SK-N-SH treated with all-trans-retinoic acid at 6 μM for 48 hours (cell line): ENCODE measurements at regions not wholly inside any gene's neighbourhood (a gene's known extent, or its start where the extent isn't known, plus 50 kb on each side); places are given as distances from the start of the nearest gene placed in this dataset.

Source experiments
- ATAC-seq: fragments of 200-7000 bp; cut with Tn5 transposase; 3 replicates; pipeline ENCODE4 v1.9.1; 2020; ENCODE audit warnings: mild to moderate bottlenecking, moderate library complexity
- BACH2 ChIP-seq: fragments of 250-450 bp; sonication (Bioruptor Pico); IDR thresholded peaks from 2 replicates; pipeline ENCODE4 v1.9.0; 2021; ENCODE audit warnings: mild to moderate bottlenecking, borderline replicate concordance
- CSDC2 ChIP-seq: fragments of 250-450 bp; sonication (Bioruptor Pico); IDR thresholded peaks from 2 replicates; pipeline ENCODE4 v1.5.0; 2020; ENCODE audit warnings: mild to moderate bottlenecking, moderate library complexity
- ESRRG ChIP-seq: fragments of 250-450 bp; sonication (Bioruptor Pico); IDR thresholded peaks from 2 replicates; pipeline ENCODE4 v1.6.1; 2021; ENCODE audit warnings: mild to moderate bottlenecking
- ISL1 ChIP-seq: fragments of 250-450 bp; sonication (Bioruptor Pico); IDR thresholded peaks from 2 replicates; pipeline ENCODE4 v2.1.2; 2022; ENCODE audit warnings: mild to moderate bottlenecking, moderate library complexity
- OSR1 ChIP-seq: fragments of 250-450 bp; sonication (Bioruptor Pico); IDR thresholded peaks from 2 replicates; pipeline ENCODE4 v1.8.0; 2022; ENCODE audit warnings: moderate library complexity, mild to moderate bottlenecking, inconsistent platforms
- PATZ1 ChIP-seq: fragments of 250-450 bp; sonication (Bioruptor Pico); IDR thresholded peaks from 2 replicates; pipeline ENCODE4 v1.8.0; 2020; ENCODE audit warnings: mild to moderate bottlenecking, moderate library complexity, borderline replicate concordance
- POU6F1 ChIP-seq: fragments of 250-450 bp; sonication (Bioruptor Pico); IDR thresholded peaks from 2 replicates; pipeline ENCODE4 v1.8.0; 2021; ENCODE audit warnings: low read depth, mild to moderate bottlenecking, moderate library complexity, borderline replicate concordance
- PPARA ChIP-seq: fragments of 250-450 bp; sonication (Bioruptor Pico); IDR thresholded peaks from 2 replicates; pipeline ENCODE4 v1.5.0; 2020; ENCODE audit warnings: mild to moderate bottlenecking, borderline replicate concordance
- RARB ChIP-seq: fragments of 250-450 bp; sonication (Bioruptor Pico); IDR thresholded peaks from 2 replicates; pipeline ENCODE4 v1.8.0; 2021; ENCODE audit warnings: mild to moderate bottlenecking, moderate library complexity
- SNAI2 ChIP-seq: fragments of 250-450 bp; sonication (Bioruptor Pico); IDR thresholded peaks from 2 replicates; pipeline ENCODE4 v1.5.0; 2020; ENCODE audit warnings: mild to moderate bottlenecking, moderate library complexity
- TCF4 ChIP-seq: fragments of 250-450 bp; sonication (Bioruptor Pico); IDR thresholded peaks from 2 replicates; pipeline ENCODE4 v1.8.0; 2021; ENCODE audit warnings: mild to moderate bottlenecking, moderate library complexity, borderline replicate concordance
- TOX ChIP-seq: fragments of 250-450 bp; sonication (Bioruptor Pico); IDR thresholded peaks from 2 replicates; pipeline ENCODE4 v1.8.0; 2021; ENCODE audit warnings: mild to moderate bottlenecking, moderate library complexity, borderline replicate concordance
- TSHZ2 ChIP-seq: fragments of 250-450 bp; sonication (Bioruptor Pico); IDR thresholded peaks from 2 replicates; pipeline ENCODE4 v1.5.0; 2020; ENCODE audit warnings: mild to moderate bottlenecking, moderate library complexity
- ZC3H10 ChIP-seq: fragments of 250-450 bp; sonication (Bioruptor Pico); IDR thresholded peaks from 2 replicates; pipeline ENCODE4 v1.5.1; 2021; ENCODE audit warnings: mild to moderate bottlenecking, moderate library complexity
- ZFP3 ChIP-seq: fragments of 250-450 bp; sonication (Bioruptor Pico); IDR thresholded peaks from 2 replicates; pipeline ENCODE4 v1.5.0; 2020; ENCODE audit warnings: mild to moderate bottlenecking, moderate library complexity
- ZNF70 ChIP-seq: fragments of 450-650 bp; formaldehyde crosslinking; IDR thresholded peaks from 2 replicates; pipeline ENCODE4 v1.5.0; 2020; ENCODE audit warnings: mild to moderate bottlenecking, moderate library complexity
- ZNF8 ChIP-seq: fragments of 450-650 bp; formaldehyde crosslinking; IDR thresholded peaks from 2 replicates; pipeline ENCODE4 v1.5.0; 2020; ENCODE audit warnings: mild to moderate bottlenecking, moderate library complexity
- TF ChIP-seq, protein P1 (sequence below): fragments of 250-450 bp; sonication (Bioruptor Pico); IDR thresholded peaks from 2 replicates; pipeline ENCODE4 v1.5.1; 2021; ENCODE audit warnings: mild to moderate bottlenecking, moderate library complexity
- TF ChIP-seq, protein P2 (sequence below): fragments of 250-450 bp; sonication (Bioruptor Pico); IDR thresholded peaks from 2 replicates; pipeline ENCODE4 v1.5.1; 2020; ENCODE audit warnings: low read depth, mild to moderate bottlenecking, moderate library complexity

DNA sequence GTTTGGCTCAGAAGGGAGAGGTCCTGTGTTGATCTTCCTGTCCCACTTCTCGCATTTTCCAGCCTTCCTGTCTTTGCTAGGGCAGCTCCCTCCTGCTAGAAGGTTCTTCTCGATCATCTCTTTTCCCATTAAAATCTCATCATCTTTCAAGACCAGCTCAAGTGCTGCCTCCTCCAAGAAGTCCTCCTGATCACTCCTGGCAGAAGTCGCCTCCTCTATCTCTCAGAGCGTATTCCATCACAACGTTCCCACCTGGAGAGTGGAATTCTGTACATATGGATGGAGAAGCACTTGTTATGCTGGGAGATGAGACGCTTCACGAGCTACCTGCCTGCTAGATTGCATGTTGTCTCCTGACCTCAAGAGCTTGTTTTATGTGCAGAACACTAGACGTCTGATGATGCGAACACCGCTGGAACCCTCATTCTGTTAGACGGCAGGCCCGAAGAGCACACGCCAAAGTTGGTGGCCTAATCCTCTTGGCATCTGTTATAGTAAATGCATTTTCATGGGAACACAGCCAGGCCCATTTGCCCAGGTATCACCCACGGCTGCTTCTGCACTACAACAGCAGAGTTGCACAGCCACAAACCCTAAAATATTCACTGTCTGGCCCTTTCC is 68.0 kb upstream of the INSIG1 start:
- no peak for ATAC-seq
- TF ChIP-seq ZC3H10 (CRISPR knock-in tag) (no peak), CSDC2 (CRISPR knock-in tag) (no peak), OSR1 (CRISPR knock-in tag) (no peak), ZFP3 (CRISPR knock-in tag) (no peak), ZNF8 (CRISPR knock-in tag) (no peak), TSHZ2 (CRISPR knock-in tag) (no peak), ESRRG (CRISPR knock-in tag) (no peak), BACH2 (CRISPR knock-in tag) (no peak), POU6F1 (no peak), TCF4 (CRISPR knock-in tag) (no peak), ISL1 (CRISPR knock-in tag) (no peak), ZNF70 (no peak), TOX (no peak), PPARA (no peak), SNAI2 (CRISPR knock-in tag) (no peak)
- TF ChIP-seq, protein P1, sequence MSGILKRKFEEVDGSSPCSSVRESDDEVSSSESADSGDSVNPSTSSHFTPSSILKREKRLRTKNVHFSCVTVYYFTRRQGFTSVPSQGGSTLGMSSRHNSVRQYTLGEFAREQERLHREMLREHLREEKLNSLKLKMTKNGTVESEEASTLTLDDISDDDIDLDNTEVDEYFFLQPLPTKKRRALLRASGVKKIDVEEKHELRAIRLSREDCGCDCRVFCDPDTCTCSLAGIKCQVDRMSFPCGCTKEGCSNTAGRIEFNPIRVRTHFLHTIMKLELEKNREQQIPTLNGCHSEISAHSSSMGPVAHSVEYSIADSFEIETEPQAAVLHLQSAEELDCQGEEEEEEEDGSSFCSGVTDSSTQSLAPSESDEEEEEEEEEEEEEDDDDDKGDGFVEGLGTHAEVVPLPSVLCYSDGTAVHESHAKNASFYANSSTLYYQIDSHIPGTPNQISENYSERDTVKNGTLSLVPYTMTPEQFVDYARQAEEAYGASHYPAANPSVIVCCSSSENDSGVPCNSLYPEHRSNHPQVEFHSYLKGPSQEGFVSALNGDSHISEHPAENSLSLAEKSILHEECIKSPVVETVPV (CRISPR knock-in tag), result no peak
- TF ChIP-seq, protein P2, sequence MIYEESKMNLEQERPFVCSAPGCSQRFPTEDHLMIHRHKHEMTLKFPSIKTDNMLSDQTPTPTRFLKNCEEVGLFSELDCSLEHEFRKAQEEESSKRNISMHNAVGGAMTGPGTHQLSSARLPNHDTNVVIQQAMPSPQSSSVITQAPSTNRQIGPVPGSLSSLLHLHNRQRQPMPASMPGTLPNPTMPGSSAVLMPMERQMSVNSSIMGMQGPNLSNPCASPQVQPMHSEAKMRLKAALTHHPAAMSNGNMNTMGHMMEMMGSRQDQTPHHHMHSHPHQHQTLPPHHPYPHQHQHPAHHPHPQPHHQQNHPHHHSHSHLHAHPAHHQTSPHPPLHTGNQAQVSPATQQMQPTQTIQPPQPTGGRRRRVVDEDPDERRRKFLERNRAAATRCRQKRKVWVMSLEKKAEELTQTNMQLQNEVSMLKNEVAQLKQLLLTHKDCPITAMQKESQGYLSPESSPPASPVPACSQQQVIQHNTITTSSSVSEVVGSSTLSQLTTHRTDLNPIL (CRISPR knock-in tag), result no peak

DNA sequence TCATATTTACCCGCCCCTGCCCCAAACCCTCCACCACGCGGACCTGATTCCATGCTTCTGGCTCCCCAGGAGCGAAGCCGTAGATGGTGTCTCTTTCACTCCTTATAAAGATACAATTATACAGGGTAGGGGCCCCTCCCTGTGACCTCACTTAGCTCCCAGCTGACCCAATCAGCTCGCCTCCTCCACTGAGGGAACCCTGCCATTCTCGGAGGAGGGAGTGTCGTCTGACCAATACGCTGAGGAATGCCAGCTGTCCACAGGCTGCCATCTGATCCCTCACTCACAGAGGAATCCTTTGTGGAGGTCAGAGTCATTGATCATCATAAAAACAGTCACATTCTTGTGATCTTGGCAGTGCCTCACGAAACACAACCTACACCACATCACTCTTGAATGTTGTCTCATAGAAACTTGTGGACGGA is 67.5 kb upstream of the INSIG1 start:
- ATAC-seq, result peak; percentile 93
- no peak for TF ChIP-seq TOX
- TF ChIP-seq ISL1 (CRISPR knock-in tag), result 0 out of 2 replicates have a peak, but pooled peaks have one; percentile 56
- no peak for TF ChIP-seq CSDC2 (CRISPR knock-in tag)
- no peak for TF ChIP-seq ZFP3 (CRISPR knock-in tag)
- TF ChIP-seq, all 23 proteins: peak for 1

DNA sequence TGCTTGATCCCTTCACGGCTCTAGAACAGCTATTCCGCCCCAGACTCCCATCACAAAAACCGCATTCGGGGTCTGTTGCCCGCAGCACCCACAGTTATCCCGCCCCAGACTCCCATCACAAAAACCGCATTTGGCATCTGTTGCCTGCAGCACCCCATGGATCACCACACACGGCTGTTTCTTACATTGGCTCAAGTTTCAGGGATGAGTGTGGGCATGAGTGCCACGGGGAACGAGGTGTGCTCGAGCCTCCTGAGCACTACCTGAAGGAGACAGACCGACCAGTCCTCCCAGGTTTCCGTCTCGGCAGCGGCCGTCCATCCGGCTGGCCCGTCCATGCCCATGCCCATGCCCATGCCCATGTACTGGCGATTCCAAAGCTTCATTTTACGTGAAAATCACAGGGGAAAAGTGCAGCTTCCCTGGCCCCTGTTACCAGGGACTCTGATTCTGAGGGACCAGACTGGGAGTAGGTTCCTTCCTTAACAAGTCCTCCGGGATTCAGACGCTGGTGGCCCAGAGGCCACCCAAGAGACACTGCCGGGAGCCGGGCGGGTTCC is 66.4 kb upstream of the INSIG1 start:
- ATAC-seq, result no peak
- no peak for TF ChIP-seq TOX
- no peak for TF ChIP-seq SNAI2 (CRISPR knock-in tag)
- no peak for TF ChIP-seq POU6F1
- no peak for TF ChIP-seq ZNF70

- ATAC-seq, result no peak
- TF ChIP-seq PPARA (no peak), TSHZ2 (CRISPR knock-in tag) (no peak), ISL1 (CRISPR knock-in tag) (no peak), RARB (CRISPR knock-in tag) (no peak), ZFP3 (CRISPR knock-in tag) (no peak), ZNF8 (CRISPR knock-in tag) (no peak), TOX (no peak), PATZ1 (CRISPR knock-in tag) (no peak), ZNF70 (no peak), ESRRG (CRISPR knock-in tag) (no peak)
- TF ChIP-seq, protein P1 (CRISPR knock-in tag), result no peak
These were observed 65.7 kb upstream of the INSIG1 start for GRCh38 chr7:155231941-155232340.
